Colonic mucosa (tissue), 4 donors: ENCODE measurements at regions not wholly inside any gene's neighbourhood (a gene's known extent, or its start where the extent isn't known, plus 50 kb on each side); places are given as distances from the start of the nearest gene placed in this dataset.

Source experiments
- DNase-seq: peaks from one replicate; pipeline ENCODE4 v3.0.0-alpha.2; 2020
- H3K27ac ChIP-seq: fragments of 200-600 bp; one replicate; pipeline ENCODE4 v1.8.0; 2021
- H3K27me3 ChIP-seq: fragments of 200-600 bp; one replicate; pipeline ENCODE4 v1.8.0; 2021
- H3K36me3 ChIP-seq: fragments of 200-600 bp; one replicate; pipeline ENCODE4 v1.8.0; 2021
- H3K4me1 ChIP-seq: fragments of 200-600 bp; one replicate; pipeline ENCODE4 v1.8.0; 2021; ENCODE audit warnings: mild to moderate bottlenecking
- H3K4me3 ChIP-seq: fragments of 200-600 bp; one replicate; pipeline ENCODE4 v1.8.0; 2021
- H3K9ac ChIP-seq, 2 donors: one replicate each; pipeline ENCODE4 v1.7.0; 2013; ENCODE audit warnings: control low read depth in 2 of 2, low read depth in 2 of 2, low read length in 2 of 2
- H3K9me3 ChIP-seq: fragments of 200-600 bp; one replicate; pipeline ENCODE4 v1.8.0; 2021
- intact Hi-C: fragments of 100-400 bp; cut with DNase I; formaldehyde crosslinking; loops from one replicate; pipeline ENCODE4 v1.14.1; 2022
- TF ChIP-seq, protein P1 (sequence below): fragments of 200-600 bp; IDR thresholded peaks from one replicate; pipeline ENCODE4 v1.8.0; 2022; ENCODE audit warnings: antibody characterized with exemption, mild to moderate bottlenecking
- donor health status: healthy.
- donor health status: DM: no; HTN: no; CAD: no.
- donor health status: DM: no; HTN: no; CAD: no.

GRCh38 chr20:4459081-4459480 lies 210.0 kb upstream of the ADRA1D start:
- no peaks in the 10 kb centered on the region for H3K9me3 ChIP-seq
- H3K27me3 ChIP-seq = no peaks in the 10 kb centered on the region
- no peaks in the 10 kb centered on the region for H3K4me1 ChIP-seq
- H3K36me3 ChIP-seq = no peaks in the 10 kb centered on the region
- H3K9ac ChIP-seq = no peak overlapping the region
- TF ChIP-seq, protein P1, sequence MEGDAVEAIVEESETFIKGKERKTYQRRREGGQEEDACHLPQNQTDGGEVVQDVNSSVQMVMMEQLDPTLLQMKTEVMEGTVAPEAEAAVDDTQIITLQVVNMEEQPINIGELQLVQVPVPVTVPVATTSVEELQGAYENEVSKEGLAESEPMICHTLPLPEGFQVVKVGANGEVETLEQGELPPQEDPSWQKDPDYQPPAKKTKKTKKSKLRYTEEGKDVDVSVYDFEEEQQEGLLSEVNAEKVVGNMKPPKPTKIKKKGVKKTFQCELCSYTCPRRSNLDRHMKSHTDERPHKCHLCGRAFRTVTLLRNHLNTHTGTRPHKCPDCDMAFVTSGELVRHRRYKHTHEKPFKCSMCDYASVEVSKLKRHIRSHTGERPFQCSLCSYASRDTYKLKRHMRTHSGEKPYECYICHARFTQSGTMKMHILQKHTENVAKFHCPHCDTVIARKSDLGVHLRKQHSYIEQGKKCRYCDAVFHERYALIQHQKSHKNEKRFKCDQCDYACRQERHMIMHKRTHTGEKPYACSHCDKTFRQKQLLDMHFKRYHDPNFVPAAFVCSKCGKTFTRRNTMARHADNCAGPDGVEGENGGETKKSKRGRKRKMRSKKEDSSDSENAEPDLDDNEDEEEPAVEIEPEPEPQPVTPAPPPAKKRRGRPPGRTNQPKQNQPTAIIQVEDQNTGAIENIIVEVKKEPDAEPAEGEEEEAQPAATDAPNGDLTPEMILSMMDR = no peak
- intact Hi-C loops = no loop called here
- no peak for DNase-seq
- H3K27ac ChIP-seq = no peak overlapping the region
- no peak overlapping the region for H3K4me3 ChIP-seq

GRCh38 chr20:4457566-4458543 lies 208.8 kb upstream of the ADRA1D start:
- DNase-seq = no peak
- H3K36me3 ChIP-seq = no peaks in the 10 kb centered on the region
- H3K4me3 ChIP-seq = no peak overlapping the region
- TF ChIP-seq, protein P1 = no peak
- H3K27me3 ChIP-seq = no peaks in the 10 kb centered on the region
- H3K9me3 ChIP-seq = no peaks in the 10 kb centered on the region
- no peak overlapping the region for H3K9ac ChIP-seq
- H3K27ac ChIP-seq = no peak overlapping the region
- H3K4me1 ChIP-seq = no peaks in the 10 kb centered on the region
- intact Hi-C loops = no loop called here

- DNase-seq = no peak
- H3K4me3 ChIP-seq = no peak overlapping the region
- TF ChIP-seq, protein P1 = no peak
- intact Hi-C loops = no loop called here
- H3K9me3 ChIP-seq = no peaks in the 10 kb centered on the region
- no peaks in the 10 kb centered on the region for H3K36me3 ChIP-seq
- no peak overlapping the region for H3K27ac ChIP-seq
- no peak overlapping the region for H3K9ac ChIP-seq
- no peaks in the 10 kb centered on the region for H3K4me1 ChIP-seq
- H3K27me3 ChIP-seq = no peaks in the 10 kb centered on the region
Measured at GRCh38 chr20:4455996-4456395, 206.9 kb upstream of the ADRA1D start.

DNA sequence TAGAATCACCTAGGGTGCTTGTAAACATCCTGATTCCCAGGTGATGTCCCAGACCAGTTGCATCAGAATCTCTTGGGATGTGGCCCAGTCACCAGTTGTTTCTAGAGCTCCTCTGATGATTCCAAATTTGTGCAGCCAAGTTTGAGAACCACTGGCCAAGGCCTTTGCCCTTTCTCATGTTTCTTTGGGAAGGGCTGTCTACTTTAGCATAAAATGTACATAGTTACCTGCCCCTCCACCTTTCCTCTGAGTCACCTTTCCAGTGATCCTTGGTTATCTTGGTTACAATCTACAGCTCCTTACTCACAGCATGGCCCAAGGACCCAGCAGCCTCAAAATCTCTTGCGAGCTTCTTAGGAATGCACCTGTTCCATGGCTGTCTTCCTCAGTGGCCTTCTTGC lies 206.2 kb upstream of the ADRA1D start:
- no peaks in the 10 kb centered on the region for H3K27me3 ChIP-seq
- H3K27ac ChIP-seq = no peak overlapping the region
- no peaks in the 10 kb centered on the region for H3K4me1 ChIP-seq
- DNase-seq = no peak
- TF ChIP-seq, protein P1 = no peak
- no peak overlapping the region for H3K4me3 ChIP-seq
- H3K9me3 ChIP-seq = no peaks in the 10 kb centered on the region
- intact Hi-C loops = no loop called here
- no peaks in the 10 kb centered on the region for H3K36me3 ChIP-seq
- H3K9ac ChIP-seq = no peak overlapping the region

GRCh38 chr20:4454111-4454510 lies 205.0 kb upstream of the ADRA1D start:
- Histone ChIP-seq H3K9me3 (no peaks in the 10 kb centered on the region), H3K27me3 (no peaks in the 10 kb centered on the region), H3K4me3 (no peak overlapping the region), H3K9ac (no peak overlapping the region), H3K36me3 (no peaks in the 10 kb centered on the region), H3K4me1 (no peaks in the 10 kb centered on the region), H3K27ac (no peak overlapping the region)
- TF ChIP-seq, protein P1 = no peak
- intact Hi-C loops = no loop called here
- DNase-seq = no peak
